H9 (cell line): ENCODE measurements at regions not wholly inside any gene's neighbourhood (a gene's known extent, or its start where the extent isn't known, plus 50 kb on each side); places are given as distances from the start of the nearest gene placed in this dataset.

Experiments
- DNase-seq: peaks from one replicate; pipeline ENCODE4 v3.0.0-alpha.2; 2017
- H2AFZ ChIP-seq: one replicate; pipeline ENCODE4 v1.6.1; 2013; ENCODE audit warnings: mild to moderate bottlenecking, low read length, control low read depth, moderate library complexity
- H2AK5ac ChIP-seq: 2 replicates; pipeline ENCODE4 v1.6.1; 2013; ENCODE audit warnings: low read length, control low read depth, mixed read lengths; ENCODE audit not compliant: insufficient read length
- H2BK120ac ChIP-seq: one replicate; pipeline ENCODE4 v1.6.1; 2013; ENCODE audit warnings: low read depth, mild to moderate bottlenecking, low read length, control low read depth, inconsistent platforms; ENCODE audit not compliant: poor library complexity, severe bottlenecking
- H2BK12ac ChIP-seq: 2 replicates; pipeline ENCODE4 v1.6.1; 2013; ENCODE audit warnings: low read length, control low read depth, mixed read lengths, low read depth; ENCODE audit not compliant: insufficient read length
- H2BK15ac ChIP-seq: 2 replicates; pipeline ENCODE4 v1.6.1; 2013; ENCODE audit warnings: low read depth, low read length, control low read depth
- H2BK20ac ChIP-seq: one replicate; pipeline ENCODE4 v1.6.1; 2013; ENCODE audit warnings: low read depth, mild to moderate bottlenecking, low read length, control low read depth, inconsistent platforms; ENCODE audit not compliant: poor library complexity, severe bottlenecking
- H2BK5ac ChIP-seq: 2 replicates; pipeline ENCODE4 v1.6.1; 2013; ENCODE audit warnings: low read length, control low read depth, mixed read lengths; ENCODE audit not compliant: insufficient read length
- H3K14ac ChIP-seq: 2 replicates; pipeline ENCODE4 v1.6.1; 2013; ENCODE audit warnings: low read length, control low read depth; ENCODE audit not compliant: insufficient read depth
- H3K18ac ChIP-seq: 2 replicates; pipeline ENCODE4 v1.6.1; 2013; ENCODE audit warnings: low read depth, mild to moderate bottlenecking, mixed read lengths, low read length, control low read depth; ENCODE audit not compliant: insufficient read length
- H3K23ac ChIP-seq: 2 replicates; pipeline ENCODE4 v1.6.1; 2013; ENCODE audit warnings: low read length, control low read depth, mixed read lengths, low read depth; ENCODE audit not compliant: insufficient read length
- H3K23me2 ChIP-seq: 2 replicates; pipeline ENCODE4 v1.6.1; 2013; ENCODE audit warnings: low read depth, mild to moderate bottlenecking, mixed read lengths, low read length, control low read depth; ENCODE audit not compliant: insufficient read length, poor library complexity, severe bottlenecking
- H3K27ac ChIP-seq: 2 replicates; pipeline ENCODE4 v1.5.1; 2013; ENCODE audit warnings: low read length, control low read depth, mixed read lengths, low read depth; ENCODE audit not compliant: insufficient read length
- H3K27me3 ChIP-seq: 2 replicates; pipeline ENCODE4 v1.6.1; 2013; ENCODE audit warnings: low read length, control low read depth, inconsistent platforms; ENCODE audit not compliant: insufficient read depth
- H3K4ac ChIP-seq: 2 replicates; pipeline ENCODE4 v1.6.1; 2013; ENCODE audit warnings: low read depth, mild to moderate bottlenecking, control low read depth, inconsistent platforms, low read length, moderate library complexity
- H3K4me1 ChIP-seq: 2 replicates; pipeline ENCODE4 v1.6.1; 2013; ENCODE audit warnings: low read length, control low read depth, inconsistent platforms; ENCODE audit not compliant: insufficient read depth
- H3K4me2 ChIP-seq: 2 replicates; pipeline ENCODE4 v1.6.1; 2013; ENCODE audit warnings: low read length, control low read depth, mixed read lengths; ENCODE audit not compliant: insufficient read length, insufficient read depth
- H3K56ac ChIP-seq: 2 replicates; pipeline ENCODE4 v1.6.1; 2013; ENCODE audit warnings: low read depth, mild to moderate bottlenecking, mixed read lengths, low read length, control low read depth; ENCODE audit not compliant: insufficient read length
- H3K79me1 ChIP-seq: 2 replicates; pipeline ENCODE4 v1.6.1; 2013; ENCODE audit warnings: low read depth, mild to moderate bottlenecking, moderate library complexity, low read length, control low read depth, inconsistent platforms; ENCODE audit not compliant: insufficient read depth, poor library complexity, severe bottlenecking
- H3K79me2 ChIP-seq: 2 replicates; pipeline ENCODE4 v1.6.1; 2013; ENCODE audit warnings: low read length, control low read depth, inconsistent platforms; ENCODE audit not compliant: insufficient read depth
- H3K9ac ChIP-seq: 2 replicates; pipeline ENCODE4 v1.6.1; 2013; ENCODE audit warnings: low read length, control low read depth, mixed read lengths; ENCODE audit not compliant: insufficient read length; ENCODE audit errors: extremely low read depth
- H3K9me3 ChIP-seq: one replicate; pipeline ENCODE4 v1.6.1; 2013; ENCODE audit warnings: low read depth, low read length, inconsistent platforms; ENCODE audit not compliant: control insufficient read depth
- H3T11ph ChIP-seq: one replicate; pipeline ENCODE4 v1.6.1; 2013; ENCODE audit warnings: mild to moderate bottlenecking, low read length, control low read depth, inconsistent platforms
- H4K20me1 ChIP-seq: one replicate; pipeline ENCODE4 v1.6.1; 2013; ENCODE audit not compliant: control insufficient read depth, insufficient read length, insufficient read depth
- H4K5ac ChIP-seq: 2 replicates; pipeline ENCODE4 v1.6.1; 2013; ENCODE audit warnings: low read depth, mild to moderate bottlenecking, mixed read lengths, low read length, control low read depth; ENCODE audit not compliant: insufficient read length
- H4K8ac ChIP-seq: replicated peaks from 2 replicates; pipeline ENCODE4 v1.6.1; 2013; ENCODE audit warnings: low read length, control low read depth, mixed read lengths, low read depth; ENCODE audit not compliant: insufficient read length
- H4K91ac ChIP-seq: 2 replicates; pipeline ENCODE4 v1.6.1; 2013; ENCODE audit warnings: low read depth, mild to moderate bottlenecking, moderate library complexity, mixed read lengths, low read length, control low read depth; ENCODE audit not compliant: insufficient read length
- H3K27ac Mint-ChIP-seq, 3 experiments: 2 replicates in 2 of 3; 3 replicates in 1 of 3; pipeline ENCODE4 v1.8.0; 2020 to 2021; ENCODE audit warnings: mixed read lengths in 3 of 3, mild to moderate bottlenecking in 1 of 3, moderate library complexity in 1 of 3
- H3K27me3 Mint-ChIP-seq: 2 replicates; pipeline ENCODE4 v1.8.0; 2021; ENCODE audit warnings: low read depth, mild to moderate bottlenecking, moderate library complexity, mixed read lengths
- H3K36me3 Mint-ChIP-seq, 3 experiments: 2 replicates in 2 of 3; 3 replicates in 1 of 3; pipeline ENCODE4 v1.8.0; 2020 to 2021; ENCODE audit warnings: low read depth in 3 of 3, mixed read lengths in 3 of 3; ENCODE audit not compliant: insufficient read depth in 1 of 3
- H3K4me1 Mint-ChIP-seq, 2 experiments: 2 replicates each; pipeline ENCODE4 v1.8.0; 2020; ENCODE audit warnings: mixed read lengths in 2 of 2
- H3K4me3 Mint-ChIP-seq, 2 experiments: 2 replicates in 1 of 2; 3 replicates in 1 of 2; pipeline ENCODE4 v1.8.0; 2020 to 2021; ENCODE audit warnings: mild to moderate bottlenecking in 2 of 2, mixed read lengths in 2 of 2, moderate library complexity in 1 of 2
- H3K9me3 Mint-ChIP-seq, 2 experiments: 2 replicates in 1 of 2; 3 replicates in 1 of 2; pipeline ENCODE4 v1.8.0; 2020; ENCODE audit warnings: mild to moderate bottlenecking in 2 of 2, mixed read lengths in 2 of 2, moderate library complexity in 1 of 2
- CTCF ChIP-seq: fragments of 200-600 bp; sonication (generic); conservative IDR thresholded peaks from 3 replicates; pipeline ENCODE4 v1.8.0; 2021; ENCODE audit warnings: antibody characterized with exemption, mild to moderate bottlenecking
- WGBS: extraction: QIAGEN DNeasy Blood & Tissue Kit; methylation state at CpG from one replicate; pipeline ENCODE4 v1.1.7; 2013; ENCODE audit warnings: missing lambda C conversion rate, low lambda C conversion rate, mixed read lengths; ENCODE audit not compliant: insufficient read length; ENCODE audit errors: extremely low coverage; 5-methylcytosine and 5-hydroxymethylcytosine counted together

GRCh38 chr5:98468188-98468869, 305.1 kb upstream of the RGMB start:
- H2AFZ ChIP-seq: no peak overlapping the region
- H3K9me3 ChIP-seq: no peaks in the 10 kb centered on the region
- H3K23ac ChIP-seq: no peak overlapping the region
- no peak overlapping the region for H4K91ac ChIP-seq
- H2BK20ac ChIP-seq: no peak overlapping the region
- no peak overlapping the region for H3K4ac ChIP-seq
- no peaks in the 10 kb centered on the region for H3K4me1 Mint-ChIP-seq
- no peaks in the 10 kb centered on the region for H3K79me1 ChIP-seq
- no peaks in the 10 kb centered on the region for H3K23me2 ChIP-seq
- no peak overlapping the region for H3K4me3 Mint-ChIP-seq
- DNase-seq: no peak
- peaks cover 0 to 2% (median 0%) of the 10 kb centered on the region in 3 experiments; a peak in 1 of 7 replicates for H3K36me3 Mint-ChIP-seq
- H3K56ac ChIP-seq: no peak overlapping the region
- H4K20me1 ChIP-seq: no peaks in the 10 kb centered on the region
- no peaks in the 10 kb centered on the region for H3K79me2 ChIP-seq
- no peak overlapping the region for H3K14ac ChIP-seq
- WGBS: no CpG with 5 or more reads among the region's 4 CpGs
- peaks cover 0 to 3% of the 10 kb centered on the region in 2 experiments; a peak in 1 of 5 replicates for H3K9me3 Mint-ChIP-seq
- H2BK12ac ChIP-seq: no peak overlapping the region
- TF ChIP-seq CTCF: no peak
- H2BK15ac ChIP-seq: no peak overlapping the region
- no peak overlapping the region for H3K27ac Mint-ChIP-seq
- H3T11ph ChIP-seq: no peak overlapping the region
- no peak overlapping the region for H2BK120ac ChIP-seq
- no peaks in the 10 kb centered on the region for H3K4me1 ChIP-seq
- H3K27me3 ChIP-seq: no peaks in the 10 kb centered on the region
- H4K8ac ChIP-seq: no peak overlapping the region
- H2AK5ac ChIP-seq: no peak overlapping the region
- no peaks in the 10 kb centered on the region; the same call in 1 of the 2 replicates for H3K27me3 Mint-ChIP-seq
- H3K27ac ChIP-seq: no peak overlapping the region
- no peak overlapping the region for H3K4me2 ChIP-seq
- no peak overlapping the region for H2BK5ac ChIP-seq
- no peak overlapping the region for H3K9ac ChIP-seq
- no peak overlapping the region for H4K5ac ChIP-seq
- H3K18ac ChIP-seq: no peak overlapping the region
